ENCODE measurements at regions not wholly inside any gene's neighbourhood (a gene's known extent, or its start where the extent isn't known, plus 50 kb on each side); places are given as distances from the start of the nearest gene placed in this dataset.

DNA sequence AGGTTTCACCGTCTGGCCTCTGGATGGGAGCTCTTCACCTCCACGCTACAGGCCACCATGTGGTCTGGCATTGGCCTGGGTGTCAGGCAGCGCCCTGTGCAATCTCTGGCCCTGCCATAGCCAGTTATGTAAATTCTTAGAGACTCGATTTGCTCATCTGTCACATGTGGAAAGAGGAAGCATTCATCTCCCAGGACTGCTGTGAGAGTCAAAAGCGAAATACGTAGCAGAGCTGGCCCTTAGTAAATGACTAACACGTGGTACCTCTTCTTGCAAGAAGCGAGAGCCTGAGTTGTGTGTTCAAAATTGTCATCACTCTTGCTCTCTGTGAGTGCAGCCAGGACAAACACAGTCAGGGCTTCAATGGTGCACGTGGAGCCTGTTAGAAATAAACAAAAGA is 159.0 kb upstream of the BACE2 start:
- no peak for DNase-seq
- no peak for FAIRE-seq
- Histone ChIP-seq H3K27me3 (peaks cover 0 to 4% (median 0%) of the 10 kb centered on the region in 4 donors), H3K4me1 (no peaks in the 10 kb centered on the region), H3K36me3 (no peaks in the 10 kb centered on the region), H3K9me3 (no peaks in the 10 kb centered on the region), H3K27ac (no peak overlapping the region), H3K4me3 (no peak overlapping the region)
- peak in 2 of 4 donors; percentile 39 to 47 for ATAC-seq
- WGBS, 2 donors: 48 to 53% methylated on average over 9 of the region's 9 CpGs
- intact Hi-C loops (cut with DNase I): no loop called here
- TF ChIP-seq CTCF (IDR thresholded peaks at IDR 0.05): no peak

- DNase-seq (no peak), ATAC-seq (peak in 2 of 4 donors; percentile 57 to 64), FAIRE-seq (no peak)
- H3K9me3 ChIP-seq: no peaks in the 10 kb centered on the region
- TF ChIP-seq CTCF (IDR thresholded peaks at IDR 0.05): no peak
- H3K36me3 ChIP-seq: no peaks in the 10 kb centered on the region
- no peak overlapping the region for H3K4me3 ChIP-seq
- H3K27ac ChIP-seq: no peak overlapping the region
- 37% methylated on average over 5 of the region's 5 CpGs for WGBS, 2 donors
- intact Hi-C loops (cut with DNase I): no loop called here
- peaks cover 0 to 4% (median 0%) of the 10 kb centered on the region in 4 donors for H3K27me3 ChIP-seq
- no peaks in the 10 kb centered on the region for H3K4me1 ChIP-seq
Measured at GRCh38 chr21:41009398-41010100, 158.4 kb upstream of the BACE2 start.

GRCh38 chr21:41010101-41010435 is 157.9 kb upstream of the BACE2 start:
- Histone ChIP-seq H3K36me3 (no peaks in the 10 kb centered on the region), H3K27ac (no peak overlapping the region), H3K4me1 (no peaks in the 10 kb centered on the region), H3K9me3 (no peaks in the 10 kb centered on the region), H3K4me3 (no peak overlapping the region), H3K27me3 (peaks cover 0 to 4% (median 0%) of the 10 kb centered on the region in 4 donors)
- ATAC-seq (no peak), DNase-seq (no peak), FAIRE-seq (no peak)
- intact Hi-C loops (cut with DNase I): no loop called here
- TF ChIP-seq CTCF (IDR thresholded peaks at IDR 0.05): no peak
- WGBS, 2 donors: 36 to 48% methylated on average over 6 of the region's 6 CpGs

GRCh38 chr21:41011098-41011731 is 156.7 kb upstream of the BACE2 start:
- FAIRE-seq: no peak
- ATAC-seq: no peak
- Histone ChIP-seq H3K9me3 (no peaks in the 10 kb centered on the region), H3K27me3 (peaks cover 0 to 4% (median 0%) of the 10 kb centered on the region in 4 donors), H3K36me3 (no peaks in the 10 kb centered on the region), H3K27ac (no peak overlapping the region), H3K4me3 (no peak overlapping the region), H3K4me1 (no peaks in the 10 kb centered on the region)
- WGBS, 2 donors: 66 to 81% methylated on average over 16 of the region's 16 CpGs
- intact Hi-C loops (cut with DNase I): no loop called here
- TF ChIP-seq CTCF (IDR thresholded peaks at IDR 0.05): no peak
- DNase-seq: no peak

GRCh38 chr21:41011951-41012366 is 156.0 kb upstream of the BACE2 start:
- H3K9me3 ChIP-seq: no peaks in the 10 kb centered on the region
- FAIRE-seq (no peak), DNase-seq (no peak), ATAC-seq (no peak)
- H3K36me3 ChIP-seq: no peaks in the 10 kb centered on the region
- TF ChIP-seq CTCF (IDR thresholded peaks at IDR 0.05): no peak
- peaks cover 0 to 4% (median 0%) of the 10 kb centered on the region in 4 donors for H3K27me3 ChIP-seq
- H3K4me1 ChIP-seq: no peaks in the 10 kb centered on the region
- intact Hi-C loops (cut with DNase I): no loop called here
- 74 to 78% methylated on average over 16 of the region's 16 CpGs for whole genome bisulfite sequencing, 2 donors
- no peak overlapping the region for H3K27ac ChIP-seq
- no peak overlapping the region for H3K4me3 ChIP-seq
